ENCODE measurements at regions not wholly inside any gene's neighbourhood (a gene's known extent, or its start where the extent isn't known, plus 50 kb on each side); places are given as distances from the start of the nearest gene placed in this dataset.
"Not testable (repeated sequence)": the region's sequence is repeated elsewhere in the genome, so short reads cannot be mapped to it uniquely, and the experiment has no call there.

GRCh38 chr9:115844433-115844832, 309.2 kb upstream of the PAPPA start:
- not testable (repeated sequence) for DNase-seq

- DNase-seq, result no peak
These were observed 307.8 kb upstream of the PAPPA start for GRCh38 chr9:115845648-115846312.

- no peak for DNase-seq
These were observed 306.4 kb upstream of the PAPPA start for GRCh38 chr9:115847216-115847615.

GRCh38 chr9:115849679-115850412, 303.7 kb upstream of the PAPPA start:
- no peak for DNase-seq

- no peak for DNase-seq
These were observed 302.9 kb upstream of the PAPPA start for GRCh38 chr9:115850548-115851304.

GRCh38 chr9:115855458-115856133, 298.0 kb upstream of the PAPPA start:
- no peak for DNase-seq

- DNase-seq, result not testable (repeated sequence)
These were observed 295.2 kb upstream of the PAPPA start for GRCh38 chr9:115858421-115858820.

GRCh38 chr9:115862021-115862420, 291.6 kb upstream of the PAPPA start:
- DNase-seq, result no peak

- no peak for DNase-seq
These were observed 289.0 kb upstream of the PAPPA start for GRCh38 chr9:115864581-115864980.

- DNase-seq, result no peak
These were observed 286.3 kb upstream of the PAPPA start for GRCh38 chr9:115867326-115867725.

GRCh38 chr9:115877852-115878438, 275.6 kb upstream of the PAPPA start:
- no peak for DNase-seq

GRCh38 chr9:115879451-115879850, 274.1 kb upstream of the PAPPA start:
- DNase-seq, result no peak

GRCh38 chr9:115880221-115880885, 273.2 kb upstream of the PAPPA start:
- no peak for DNase-seq

GRCh38 chr9:115882911-115883310, 270.7 kb upstream of the PAPPA start:
- DNase-seq, result no peak

- DNase-seq, result no peak
These were observed 269.9 kb upstream of the PAPPA start for GRCh38 chr9:115883467-115884329.

GRCh38 chr9:115884846-115885245, 268.7 kb upstream of the PAPPA start:
- no peak for DNase-seq

- no peak for DNase-seq
These were observed 265.5 kb upstream of the PAPPA start for GRCh38 chr9:115888131-115888530.

- no peak for DNase-seq
These were observed 261.7 kb upstream of the PAPPA start for GRCh38 chr9:115891929-115892328.

- not testable (repeated sequence) for DNase-seq
These were observed 255.1 kb upstream of the PAPPA start for GRCh38 chr9:115898478-115898877.

GRCh38 chr9:115900698-115901097, 252.9 kb upstream of the PAPPA start:
- no peak for DNase-seq

- DNase-seq, result no peak
These were observed 242.6 kb upstream of the PAPPA start for GRCh38 chr9:115910959-115911358.
